IPS-NIHi7 (cell line): ENCODE measurements at regions not wholly inside any gene's neighbourhood (a gene's known extent, or its start where the extent isn't known, plus 50 kb on each side); places are given as distances from the start of the nearest gene placed in this dataset.
A peak's percentile ranks its signal among the peaks of the same experiment; 100 is the strongest.

Experiments
- DNase-seq: peaks from one replicate; pipeline ENCODE4 v3.0.0; 2012; ENCODE audit warnings: mixed read lengths; ENCODE audit errors: extremely low spot score

- no peak for DNase-seq
Measured at GRCh38 chr19:34104557-34104956, 67.7 kb upstream of the LSM14A start.

- no peak for DNase-seq
Measured at GRCh38 chr19:34109596-34109995, 62.7 kb upstream of the LSM14A start.

- DNase-seq = no peak
Measured at GRCh38 chr19:34118879-34119748, 53.2 kb upstream of the LSM14A start.

GRCh38 chr19:34120141-34120540 is 52.2 kb upstream of the LSM14A start:
- no peak for DNase-seq

- DNase-seq = peak; percentile 74
Measured at GRCh38 chr19:34120846-34121639, 51.3 kb upstream of the LSM14A start.
